T-helper 1 cell (primary cell): ENCODE measurements at regions not wholly inside any gene's neighbourhood (a gene's known extent, or its start where the extent isn't known, plus 50 kb on each side); places are given as distances from the start of the nearest gene placed in this dataset.

ENCODE experiments used
- DNase-seq, 5 donors: peaks; one replicate each; pipeline ENCODE4 v3.0.0-alpha.2; 2012 to 2020

DNA sequence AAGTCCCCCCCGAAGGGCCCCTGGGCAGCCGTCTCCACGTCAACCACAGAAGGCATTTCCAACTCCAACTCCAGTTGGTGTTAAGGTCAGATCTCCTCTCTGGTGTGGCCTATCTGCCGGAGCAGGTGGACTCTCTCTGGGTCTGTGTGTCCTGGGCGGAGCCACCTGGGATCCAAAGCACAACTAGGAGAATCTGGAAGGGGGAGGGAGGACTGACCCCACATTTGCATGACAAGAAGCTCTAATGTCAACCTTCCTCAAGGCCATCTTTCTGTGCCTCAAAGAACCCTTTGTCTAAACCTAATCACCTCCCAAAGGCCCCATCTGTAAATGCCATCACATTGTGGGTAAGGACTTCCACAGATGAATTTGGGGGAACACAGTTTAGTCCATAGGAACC lies 381.5 kb downstream of the UQCRFS1 start:
- no peak for DNase-seq

DNA sequence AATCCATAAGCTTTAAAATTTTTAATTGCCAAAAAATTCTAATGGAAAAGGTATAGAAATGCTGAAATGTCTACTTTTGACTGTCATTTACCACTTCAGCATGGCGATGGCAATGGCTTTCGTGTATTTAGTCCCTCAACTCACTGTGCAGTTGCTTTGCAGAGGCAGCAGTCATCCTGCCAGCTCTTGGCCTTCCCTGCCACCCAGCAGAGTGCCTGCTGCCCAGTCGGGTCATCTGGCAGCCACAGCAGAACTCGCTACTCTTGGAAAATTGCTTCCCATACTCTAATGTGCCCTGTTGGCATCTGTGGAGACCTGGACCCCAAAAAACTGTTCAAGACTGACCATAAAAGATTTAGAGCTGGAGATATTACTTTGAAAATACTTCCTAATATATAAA lies 383.2 kb downstream of the UQCRFS1 start:
- DNase-seq: no peak

DNA sequence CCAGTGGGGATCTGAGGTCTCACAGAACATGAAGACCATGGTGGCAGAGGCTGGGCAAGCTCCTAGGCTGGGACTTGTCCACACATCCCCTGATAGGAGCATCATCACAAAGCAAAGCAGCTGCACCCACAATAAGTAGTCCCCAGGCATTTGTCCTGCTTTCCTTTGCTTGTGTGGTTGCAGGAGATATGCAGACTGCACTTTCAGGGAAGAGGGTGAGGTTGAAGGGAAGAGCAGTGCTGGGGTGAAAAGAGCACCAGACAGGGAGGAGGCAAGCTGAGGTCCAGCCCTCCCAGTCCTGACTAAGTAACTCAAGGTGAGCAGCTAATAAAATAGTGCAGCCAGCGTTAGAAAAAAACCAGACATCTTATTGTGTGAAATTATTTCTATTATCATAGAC lies 383.6 kb downstream of the UQCRFS1 start:
- DNase-seq: no peak

DNA sequence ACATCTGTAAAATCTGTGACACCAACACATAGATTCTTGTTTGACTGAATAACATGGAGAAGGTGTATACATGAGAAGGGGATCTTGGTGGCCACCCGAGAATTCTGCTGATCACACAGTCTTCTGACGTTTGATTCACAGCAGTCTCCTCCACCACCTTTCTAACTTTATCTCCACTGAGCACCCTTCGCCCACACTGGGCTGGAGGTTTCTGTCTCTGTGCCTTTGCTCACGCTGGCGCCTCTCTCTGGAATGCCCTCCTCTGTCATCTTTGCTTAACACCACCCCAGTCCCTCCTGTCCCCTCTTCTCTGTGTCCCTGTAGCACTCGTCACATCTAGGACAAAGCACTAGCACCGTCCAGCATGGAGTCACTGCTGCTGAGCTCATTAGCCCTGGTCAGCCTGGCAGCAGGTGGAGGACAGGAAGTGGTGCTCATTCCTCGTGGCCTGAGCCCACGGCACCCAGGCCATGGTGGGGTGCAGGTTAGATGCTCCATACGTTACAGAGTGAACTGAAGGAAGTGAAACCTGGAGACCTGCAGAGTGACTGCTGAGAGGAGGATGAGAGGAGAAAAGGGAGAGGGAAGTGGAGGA lies 384.6 kb downstream of the UQCRFS1 start:
- no peak for DNase-seq

DNA sequence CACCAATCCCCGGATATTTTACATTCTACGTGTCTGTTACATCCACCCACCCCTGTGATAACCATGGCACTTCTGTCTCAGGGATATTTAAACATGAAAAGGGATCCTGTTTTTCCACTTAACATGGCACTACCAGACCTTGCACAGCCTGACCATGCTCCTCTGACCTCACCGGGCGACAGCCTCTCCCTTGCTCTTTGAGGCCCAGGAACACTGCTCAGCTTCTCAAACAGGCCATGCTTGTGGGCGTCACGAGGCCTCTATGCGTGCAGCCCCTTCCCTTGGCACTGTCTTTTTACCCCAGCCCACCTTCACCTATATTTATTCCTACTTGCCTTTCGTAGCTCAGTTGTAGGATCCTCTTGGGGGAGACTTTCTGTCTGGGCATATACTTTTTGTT lies 385.6 kb downstream of the UQCRFS1 start:
- no peak for DNase-seq

DNA sequence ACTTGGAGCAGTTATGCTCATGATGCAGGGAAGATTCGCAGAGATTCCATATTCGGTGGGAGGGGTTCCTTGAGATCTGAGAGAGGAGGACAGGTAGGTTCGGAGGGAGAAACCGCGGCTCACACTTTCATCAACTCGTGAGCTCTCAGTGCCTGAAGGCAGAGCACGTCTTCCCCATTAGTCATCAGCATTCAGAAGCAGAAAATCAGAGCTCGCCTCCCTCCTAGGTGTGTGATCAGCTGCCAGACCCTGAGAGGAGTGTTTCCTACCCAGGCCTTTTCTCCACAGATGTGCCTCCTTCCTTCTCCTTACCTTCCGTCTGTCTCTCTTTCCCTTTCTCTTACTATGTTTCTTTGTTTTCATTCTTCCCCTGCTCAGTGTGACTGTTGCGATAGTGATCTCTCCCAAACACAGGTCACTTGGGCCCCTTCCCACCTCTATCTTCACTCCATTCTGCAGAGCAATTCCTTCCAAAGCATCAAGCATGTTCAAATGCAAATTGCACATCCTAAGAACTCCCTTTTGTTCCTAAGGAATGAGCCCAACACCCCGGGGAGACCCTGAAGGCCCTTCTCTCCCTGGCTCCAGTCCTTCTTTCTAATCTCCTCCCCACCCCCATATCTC lies 389.5 kb downstream of the UQCRFS1 start:
- no peak for DNase-seq

DNA sequence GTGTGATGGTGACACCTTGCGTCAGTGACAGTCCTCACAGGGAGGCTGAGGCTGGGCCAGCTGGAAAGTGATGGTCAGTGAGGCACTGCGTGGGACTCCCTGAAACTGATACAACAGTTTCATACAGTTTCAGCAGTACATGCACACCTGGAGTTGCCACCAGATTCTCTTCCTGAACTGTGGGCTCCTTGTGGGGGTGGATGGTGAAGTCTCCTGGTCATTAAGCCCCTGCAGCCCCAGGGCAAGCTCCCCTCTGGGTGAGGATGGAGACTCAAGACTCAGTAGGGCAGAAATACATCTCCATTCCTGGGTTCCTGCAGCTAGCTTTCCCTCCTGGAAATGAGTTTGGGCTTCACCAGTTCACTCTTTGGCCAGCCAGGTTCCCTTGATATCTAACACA lies 392.7 kb downstream of the UQCRFS1 start:
- DNase-seq: no peak

DNA sequence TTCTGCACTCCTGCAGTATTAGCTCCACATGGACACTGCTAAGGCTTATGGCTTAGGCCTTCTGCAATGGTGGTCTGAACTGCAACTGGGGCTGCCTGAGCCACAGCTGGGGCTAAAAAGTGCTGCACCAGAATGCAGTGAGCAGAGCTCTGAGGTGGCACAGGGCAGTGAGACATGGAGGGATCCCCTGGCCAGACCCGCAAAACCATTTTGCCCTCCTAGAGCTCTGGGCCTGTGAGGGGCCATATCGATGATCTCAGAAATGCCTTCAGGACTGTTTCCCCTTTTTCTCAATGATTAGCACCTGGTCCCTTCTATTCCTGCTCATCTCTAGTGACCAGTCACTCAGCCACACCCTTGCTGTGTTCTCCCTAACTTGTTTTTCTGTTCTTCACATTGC lies 397.7 kb downstream of the UQCRFS1 start:
- DNase-seq: no peak

DNA sequence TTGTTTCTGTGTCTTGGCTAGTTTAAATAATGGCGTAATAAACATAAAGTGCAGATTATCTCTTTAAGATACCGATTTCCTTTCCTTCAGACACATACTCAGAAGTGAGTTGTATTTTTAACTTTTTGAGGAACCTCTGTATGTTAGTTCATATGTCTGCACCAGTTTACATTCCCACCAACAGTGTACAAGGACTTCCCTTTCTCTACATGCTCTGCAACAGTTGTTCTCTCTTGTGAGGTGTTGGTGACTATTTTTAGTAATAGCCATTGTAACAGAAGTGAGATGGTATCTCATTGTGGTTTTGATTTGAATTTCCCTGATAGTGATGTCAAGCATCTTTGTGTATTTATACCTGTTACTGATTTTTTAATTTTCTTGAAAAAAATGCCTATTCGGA lies 418.6 kb downstream of the UQCRFS1 start:
- no peak for DNase-seq

DNA sequence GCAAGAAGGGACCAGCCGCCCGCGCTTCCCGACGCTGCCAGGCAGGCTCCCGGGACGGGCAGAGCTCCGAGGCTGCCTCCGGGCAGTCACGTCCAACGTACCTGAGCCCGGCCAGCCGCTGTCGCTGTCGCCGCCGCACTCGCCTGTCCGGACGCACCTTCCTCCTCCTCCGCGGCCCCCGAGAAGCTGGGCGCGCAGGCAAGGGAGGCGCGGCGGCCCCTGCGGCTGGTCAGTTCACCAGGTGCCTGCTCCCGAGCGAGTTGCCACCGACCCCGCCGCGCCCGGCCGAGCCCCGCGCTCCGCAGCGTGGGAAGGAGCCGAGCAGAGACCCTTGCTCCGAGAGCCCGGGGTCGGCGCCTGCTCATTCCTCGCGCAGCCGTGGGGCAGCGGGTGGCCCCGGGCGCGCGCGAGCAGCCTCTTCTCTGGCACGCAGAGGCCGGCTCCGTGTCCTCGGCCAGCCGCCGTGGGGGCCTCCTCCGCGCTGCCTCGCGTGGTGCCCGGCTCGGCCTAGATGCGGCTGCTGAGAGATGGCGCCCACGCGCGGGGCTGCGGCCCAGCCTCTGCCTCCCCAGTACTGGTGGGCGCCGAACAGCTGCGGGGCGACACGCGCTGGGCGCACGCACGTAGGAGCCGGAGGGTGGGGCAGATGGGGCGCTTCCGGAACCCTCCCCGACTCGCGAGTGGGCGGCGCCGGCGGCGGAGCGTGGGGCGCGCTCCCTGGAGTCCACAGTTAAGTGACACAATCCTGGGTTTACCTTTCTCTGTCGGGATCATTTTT lies 419.4 kb downstream of the UQCRFS1 start:
- no peak for DNase-seq

DNA sequence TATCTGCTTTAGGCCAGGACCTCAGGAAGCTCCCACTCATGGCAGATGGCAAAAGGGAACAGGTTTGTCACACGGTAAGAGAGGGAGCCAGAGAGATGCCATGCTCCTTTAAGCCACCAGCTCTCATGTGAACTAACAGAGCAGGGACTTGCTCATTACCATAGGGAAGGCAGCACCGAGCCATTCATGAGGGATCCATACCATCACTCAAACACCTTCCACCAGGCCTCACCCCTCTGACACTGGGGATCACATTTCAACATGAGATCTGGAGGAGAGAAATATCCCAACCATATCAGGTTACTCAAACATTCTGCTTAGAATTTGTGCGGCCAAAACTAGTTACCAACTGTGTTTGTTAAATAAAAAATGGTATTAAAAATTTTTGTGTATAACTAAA lies 427.0 kb downstream of the UQCRFS1 start:
- DNase-seq: no peak

DNA sequence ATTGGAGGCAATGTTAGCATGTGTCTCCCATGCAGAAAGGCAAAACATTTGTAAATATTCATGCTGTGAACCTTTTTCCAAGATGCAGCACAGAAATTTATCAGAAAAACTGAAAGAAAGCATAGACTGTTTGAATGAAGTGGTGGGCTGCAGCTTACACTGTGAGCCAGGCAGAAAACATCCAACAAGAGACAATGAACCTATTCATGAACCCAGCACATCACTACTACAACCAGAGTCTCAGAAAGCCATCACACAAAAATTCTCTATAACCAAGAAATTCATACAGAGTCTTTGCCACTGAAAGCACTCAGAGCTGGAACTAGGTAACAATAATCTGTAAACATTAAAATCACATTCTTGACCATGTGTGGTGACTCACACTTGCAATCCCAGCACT lies 448.9 kb downstream of the UQCRFS1 start:
- DNase-seq: no peak

DNA sequence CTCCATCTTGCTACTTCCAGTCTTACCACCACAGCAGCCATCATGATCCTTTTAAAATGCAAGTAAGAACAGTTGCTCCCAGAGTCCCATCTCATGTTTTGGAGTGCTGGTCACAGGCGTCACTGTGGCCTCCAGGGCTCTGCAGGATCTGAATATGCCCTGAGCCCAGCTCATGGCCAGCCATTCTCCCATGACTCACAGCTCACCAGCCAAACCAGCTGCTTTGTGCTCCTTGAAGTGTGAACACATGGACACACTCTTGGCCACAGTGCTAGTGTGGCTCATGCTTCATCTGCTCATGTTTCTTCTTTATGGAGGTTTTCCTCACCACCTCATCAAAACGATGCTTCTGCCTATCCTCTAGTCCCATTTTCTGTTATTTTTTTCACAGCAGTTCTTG lies 466.5 kb downstream of the UQCRFS1 start:
- DNase-seq: no peak

DNA sequence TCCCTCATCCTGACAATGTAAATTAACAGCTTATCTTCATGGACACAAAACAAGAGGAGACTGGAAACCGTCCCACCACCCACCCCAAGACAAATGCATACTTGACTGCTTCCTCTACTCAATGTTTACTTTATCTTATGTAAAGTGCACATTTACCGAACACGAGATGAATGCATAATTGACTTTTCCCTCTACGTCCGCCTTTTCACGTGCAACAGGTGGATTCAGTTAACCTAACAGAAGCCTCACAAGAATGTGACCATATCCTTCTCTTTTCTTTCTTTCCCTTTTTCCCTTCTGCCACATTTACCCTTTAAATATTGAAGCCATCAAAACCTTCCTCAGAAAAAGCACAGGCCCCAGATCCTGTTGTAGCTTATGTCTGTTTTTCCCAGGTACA lies 468.0 kb downstream of the UQCRFS1 start:
- DNase-seq: no peak

DNA sequence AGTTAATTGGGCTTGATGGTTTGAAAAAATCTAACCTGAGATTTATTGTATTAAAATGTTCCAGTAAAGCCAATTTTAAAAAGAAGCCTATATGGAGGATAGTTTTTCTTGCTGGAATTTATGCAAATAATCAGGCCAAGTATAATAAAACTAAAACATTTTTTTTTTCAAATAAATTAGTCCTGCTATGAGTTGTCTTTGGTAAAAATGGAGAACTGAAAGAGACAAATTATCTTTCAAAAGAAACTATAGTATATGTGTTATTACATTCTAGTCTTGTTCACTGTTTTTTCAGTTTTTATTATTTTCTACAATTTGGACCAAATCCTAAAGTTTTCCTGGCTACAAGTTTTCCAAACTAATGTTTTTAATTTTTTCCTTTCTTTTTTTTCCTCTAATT lies 468.9 kb downstream of the UQCRFS1 start:
- no peak for DNase-seq

DNA sequence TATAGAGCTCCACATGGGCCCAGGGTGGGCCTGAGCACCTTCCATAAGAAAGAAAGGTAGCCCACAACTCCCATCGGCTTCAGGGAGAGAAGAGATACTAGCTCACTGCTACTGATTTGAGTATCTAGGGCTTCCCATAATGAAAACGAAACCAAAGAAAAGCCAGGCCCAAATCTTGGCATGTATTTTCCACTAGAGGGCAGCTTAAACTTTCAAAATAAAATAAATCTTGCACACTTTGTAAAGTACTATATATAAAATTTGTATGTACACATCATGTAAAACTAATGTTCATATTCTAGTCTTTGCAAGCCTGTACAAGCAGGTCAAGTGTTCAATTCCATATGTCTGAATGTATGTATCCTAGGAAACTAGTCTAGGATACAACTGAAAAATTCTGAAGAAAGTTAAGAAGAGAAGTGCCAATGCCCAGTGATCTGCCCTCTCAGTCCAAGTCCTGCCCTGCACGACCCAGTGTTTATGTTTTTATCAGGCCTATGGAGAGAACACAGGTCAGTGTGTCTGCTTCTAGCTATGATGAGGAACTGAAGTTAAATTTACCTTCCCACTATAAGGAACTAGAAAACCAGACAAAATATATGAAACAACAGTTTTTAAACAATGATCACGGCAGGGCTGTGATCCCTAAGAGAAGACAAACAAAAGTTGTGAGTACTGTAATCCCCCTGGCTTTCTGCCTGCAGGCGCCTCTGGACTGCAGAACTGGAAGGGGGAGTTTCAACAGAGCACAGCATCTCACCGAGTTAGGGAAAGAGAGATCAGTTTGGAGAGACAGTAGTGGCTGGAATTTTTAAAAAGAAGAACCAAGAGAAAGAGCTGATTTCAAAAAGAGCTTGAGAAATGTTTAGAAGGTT lies 475.7 kb downstream of the UQCRFS1 start:
- DNase-seq: peak in 1 of 5 donors; percentile 20

DNA sequence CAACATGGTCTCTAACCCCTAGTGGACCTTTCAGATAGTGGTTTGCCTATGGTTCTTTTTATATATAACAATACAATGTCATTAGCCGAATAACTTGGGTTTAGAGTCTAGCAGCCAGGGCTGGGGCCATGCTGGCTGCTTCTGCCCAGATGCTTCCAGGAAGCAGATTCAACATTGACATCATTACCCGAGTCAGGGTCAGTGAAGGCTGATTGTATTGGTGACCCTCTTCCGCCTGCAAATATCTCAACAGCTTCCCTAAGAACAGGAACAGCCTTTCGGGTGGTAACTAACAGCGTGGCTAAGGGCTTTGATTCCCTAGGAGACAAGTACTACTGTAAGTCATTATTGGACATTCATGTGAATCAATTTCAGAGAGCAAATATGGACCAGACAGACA lies 476.4 kb downstream of the UQCRFS1 start:
- DNase-seq: no peak

DNA sequence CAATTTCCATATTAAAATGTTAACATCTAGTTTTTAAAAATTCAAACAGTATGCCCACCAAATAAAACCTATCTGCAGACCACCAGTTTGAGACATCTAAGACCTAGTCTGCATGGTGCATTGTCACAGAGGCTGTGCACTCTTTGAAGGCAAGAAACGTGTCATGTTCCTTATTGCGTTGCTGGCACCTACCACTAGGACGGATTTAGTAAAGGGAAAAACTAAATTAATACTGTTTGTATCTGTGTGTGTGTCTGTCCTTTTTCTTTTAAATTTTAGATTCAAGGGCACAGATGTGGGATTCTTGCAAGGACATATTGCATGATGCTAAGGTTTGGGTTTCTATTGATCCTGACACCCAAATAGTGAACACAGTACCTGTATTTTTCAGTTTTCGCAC lies 481.4 kb downstream of the UQCRFS1 start:
- no peak for DNase-seq

DNA sequence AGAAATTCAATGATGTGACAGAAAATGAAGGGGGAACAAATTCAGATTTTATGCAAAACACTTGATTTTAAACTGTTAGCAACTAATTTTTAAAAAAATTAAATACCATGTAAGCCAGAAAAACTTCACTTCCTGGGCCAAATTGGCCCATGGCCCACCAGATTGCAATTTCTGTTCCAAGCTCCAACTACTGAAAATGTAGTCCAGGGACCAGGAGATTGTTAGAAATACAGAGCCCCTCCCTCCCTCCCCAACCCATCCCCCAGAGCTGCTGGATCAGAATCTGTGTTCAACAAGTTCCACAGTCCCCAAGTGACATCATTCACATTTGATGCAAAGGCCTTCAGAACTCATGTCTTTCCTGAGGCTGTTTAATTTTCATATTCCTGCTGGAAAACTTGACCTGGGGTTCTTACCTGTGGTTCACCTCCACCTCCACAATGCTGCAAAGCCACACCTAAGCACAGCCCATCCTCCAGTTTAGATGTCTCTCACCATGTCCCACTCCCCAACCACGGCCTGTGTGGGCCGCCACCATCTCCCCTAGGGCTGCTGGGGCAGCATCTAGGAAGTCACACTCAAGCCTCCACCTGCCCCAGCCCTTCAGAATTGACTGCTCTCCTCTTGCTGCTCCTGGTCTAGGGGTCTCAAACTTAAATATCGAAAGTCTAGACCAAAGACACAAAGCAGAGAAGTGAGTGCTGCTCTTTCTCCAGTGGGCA lies 482.0 kb downstream of the UQCRFS1 start:
- DNase-seq: no peak

DNA sequence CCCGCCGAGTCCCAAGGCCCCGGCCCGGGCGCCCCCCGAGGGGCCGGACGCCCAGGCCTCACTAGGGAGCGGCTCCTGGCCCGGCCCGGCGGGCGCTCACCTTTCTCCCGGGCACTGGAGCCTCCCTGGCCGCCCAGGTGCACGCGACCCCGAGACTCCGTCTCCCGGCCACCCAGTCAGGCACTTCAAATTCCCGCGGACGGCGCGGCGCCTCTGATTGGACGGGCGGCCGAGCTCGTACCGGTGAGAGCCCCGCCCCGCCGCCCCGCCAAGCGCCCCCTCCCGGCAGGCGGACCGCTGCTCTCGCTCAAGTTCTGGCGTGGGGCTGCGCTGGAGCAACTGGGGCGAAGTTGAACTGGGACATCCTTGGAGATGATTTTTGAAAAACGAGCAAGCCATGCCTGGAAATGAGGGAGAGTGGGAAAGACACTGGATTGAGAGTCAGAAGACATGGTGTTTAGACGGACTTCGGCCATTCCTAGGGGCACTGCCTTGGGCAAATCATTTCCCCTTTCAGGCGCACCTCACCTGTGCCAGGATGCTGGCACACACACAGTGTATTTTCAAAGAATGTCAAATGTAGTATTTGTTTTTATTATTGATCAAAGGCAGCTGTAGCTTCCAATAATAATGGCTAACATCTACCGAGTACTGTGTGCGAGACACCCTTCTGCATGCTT lies 485.3 kb downstream of the UQCRFS1 start:
- DNase-seq: no peak

DNA sequence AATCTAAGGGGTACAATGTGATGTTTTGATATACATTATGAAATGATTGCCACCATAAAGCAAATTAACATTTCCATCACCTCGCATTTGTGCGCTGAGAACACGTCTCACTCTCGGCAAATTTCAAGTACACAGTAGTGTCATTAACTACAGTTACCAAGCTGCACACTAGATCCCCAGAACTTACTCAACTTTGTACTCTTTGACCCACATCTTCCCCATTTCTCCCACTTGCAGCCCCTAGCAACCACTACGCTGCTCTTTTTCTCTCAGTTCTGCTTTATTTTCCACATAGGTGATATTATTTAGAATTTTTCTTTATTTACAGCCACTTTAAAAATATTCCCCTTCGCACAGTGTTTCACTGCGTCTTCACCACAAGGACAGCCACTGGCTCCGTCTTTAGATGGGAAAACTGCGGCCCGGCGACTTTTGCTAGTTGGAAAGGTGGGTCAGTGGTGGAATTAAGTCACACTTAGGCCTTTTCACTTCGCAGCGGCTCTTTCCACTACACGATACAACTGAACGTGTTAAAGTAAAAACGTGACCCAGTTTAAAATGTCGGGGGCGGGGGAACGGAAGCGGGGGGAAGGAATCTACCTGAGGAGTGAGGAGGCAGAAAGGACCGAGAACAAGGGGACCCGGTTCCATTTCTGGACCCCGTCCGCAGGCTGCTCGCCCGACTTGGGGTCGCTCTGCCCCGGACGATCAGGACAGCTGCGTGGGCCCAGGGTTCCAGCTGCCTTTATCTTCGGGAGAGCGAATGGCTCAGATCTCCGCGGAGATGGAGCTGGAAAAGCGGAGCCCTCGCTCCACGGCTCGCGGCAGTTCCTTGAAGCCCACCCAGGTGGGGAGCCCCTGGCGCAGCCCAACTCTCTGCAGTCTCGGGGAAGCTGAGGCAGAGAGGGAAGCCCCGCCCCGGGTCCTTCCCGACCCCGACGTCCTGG lies 486.1 kb downstream of the UQCRFS1 start:
- no peak for DNase-seq
